SK-N-SH treated with all-trans-retinoic acid at 6 μM for 48 hours (cell line): ENCODE measurements at regions not wholly inside any gene's neighbourhood (a gene's known extent, or its start where the extent isn't known, plus 50 kb on each side); places are given as distances from the start of the nearest gene placed in this dataset.

Experiments
- CREB5 ChIP-seq: fragments of 250-450 bp; sonication (Bioruptor Pico); IDR thresholded peaks from 2 replicates; pipeline ENCODE4 v1.5.1; 2020; ENCODE audit warnings: low read depth, mild to moderate bottlenecking, moderate library complexity
- OSR1 ChIP-seq: fragments of 250-450 bp; sonication (Bioruptor Pico); IDR thresholded peaks from 2 replicates; pipeline ENCODE4 v1.8.0; 2022; ENCODE audit warnings: moderate library complexity, mild to moderate bottlenecking, inconsistent platforms
- POU6F1 ChIP-seq: fragments of 250-450 bp; sonication (Bioruptor Pico); IDR thresholded peaks from 2 replicates; pipeline ENCODE4 v1.8.0; 2021; ENCODE audit warnings: low read depth, mild to moderate bottlenecking, moderate library complexity, borderline replicate concordance
- TSHZ2 ChIP-seq: fragments of 250-450 bp; sonication (Bioruptor Pico); IDR thresholded peaks from 2 replicates; pipeline ENCODE4 v1.5.0; 2020; ENCODE audit warnings: mild to moderate bottlenecking, moderate library complexity
- ZC3H10 ChIP-seq: fragments of 250-450 bp; sonication (Bioruptor Pico); IDR thresholded peaks from 2 replicates; pipeline ENCODE4 v1.5.1; 2021; ENCODE audit warnings: mild to moderate bottlenecking, moderate library complexity
- ZFP3 ChIP-seq: fragments of 250-450 bp; sonication (Bioruptor Pico); IDR thresholded peaks from 2 replicates; pipeline ENCODE4 v1.5.0; 2020; ENCODE audit warnings: mild to moderate bottlenecking, moderate library complexity
- ZFP30 ChIP-seq: fragments of 450-650 bp; formaldehyde crosslinking; IDR thresholded peaks from 2 replicates; pipeline ENCODE4 v1.5.0; 2022; ENCODE audit warnings: mild to moderate bottlenecking, moderate library complexity
- ZNF565 ChIP-seq: fragments of 450-650 bp; formaldehyde crosslinking; conservative IDR thresholded peaks from 2 replicates; pipeline ENCODE4 v1.5.0; 2020; ENCODE audit warnings: low read depth, mild to moderate bottlenecking, moderate library complexity
- ZNF70 ChIP-seq: fragments of 450-650 bp; formaldehyde crosslinking; IDR thresholded peaks from 2 replicates; pipeline ENCODE4 v1.5.0; 2020; ENCODE audit warnings: mild to moderate bottlenecking, moderate library complexity
- ZNF8 ChIP-seq: fragments of 450-650 bp; formaldehyde crosslinking; IDR thresholded peaks from 2 replicates; pipeline ENCODE4 v1.5.0; 2020; ENCODE audit warnings: mild to moderate bottlenecking, moderate library complexity

- TF ChIP-seq ZFP3 = no peak
- TF ChIP-seq ZNF565 (CRISPR knock-in tag) = no peak
- no peak for TF ChIP-seq ZNF8
- no peak for TF ChIP-seq CREB5 (CRISPR knock-in tag)
- no peak for TF ChIP-seq TSHZ2
- TF ChIP-seq ZC3H10 (CRISPR knock-in tag) = no peak
- TF ChIP-seq OSR1 (CRISPR knock-in tag) = no peak
- no peak for TF ChIP-seq ZFP30 (CRISPR knock-in tag)
- TF ChIP-seq POU6F1 (CRISPR knock-in tag) = no peak
- TF ChIP-seq ZNF70 (CRISPR knock-in tag) = no peak
Observed at GRCh38 chr3:161657786-161658185, 161.2 kb downstream of the OTOL1 start.
